Esophagus squamous epithelium (tissue), 4 donors: ENCODE measurements at regions not wholly inside any gene's neighbourhood (a gene's known extent, or its start where the extent isn't known, plus 50 kb on each side); places are given as distances from the start of the nearest gene placed in this dataset.

ENCODE experiments used
- POLR2A ChIP-seq, 4 donors: fragments of 450-650 bp; IDR thresholded peaks; one replicate each; pipeline ENCODE4 v1.6.1; 2017; ENCODE audit warnings: antibody characterized with exemption in 4 of 4, mild to moderate bottlenecking in 4 of 4, moderate library complexity in 3 of 4
- TF ChIP-seq, protein P1 (sequence below), 6 experiments: fragments of 450-650 bp in 4 of 6; fragments of 200-600 bp in 2 of 6; sonication (generic) in 2 of 6; IDR thresholded peaks; one replicate each; pipeline ENCODE4 v1.5.1; 2016 to 2019; ENCODE audit warnings: antibody characterized with exemption in 6 of 6, mild to moderate bottlenecking in 4 of 6, moderate library complexity in 4 of 6

DNA sequence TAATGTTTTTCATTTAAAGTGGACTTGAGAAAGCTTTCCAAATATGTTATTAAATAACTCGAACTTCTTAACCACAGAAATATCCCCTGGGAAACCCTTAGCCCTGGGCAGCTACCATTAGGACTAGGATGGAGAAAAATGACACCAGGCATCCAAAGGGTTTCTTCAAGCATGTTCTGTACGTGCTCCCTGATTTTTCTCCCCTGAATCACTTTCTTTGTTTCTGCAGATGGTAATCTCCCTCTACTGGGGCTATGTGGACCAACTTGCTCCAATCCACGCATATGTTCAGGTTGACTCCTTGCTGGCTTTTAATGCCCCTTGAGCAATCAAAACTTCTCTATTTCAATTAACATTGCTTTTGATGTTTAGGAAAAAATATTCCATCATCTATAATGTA is 312.7 kb upstream of the C1orf87 start:
- TF ChIP-seq, protein P1, sequence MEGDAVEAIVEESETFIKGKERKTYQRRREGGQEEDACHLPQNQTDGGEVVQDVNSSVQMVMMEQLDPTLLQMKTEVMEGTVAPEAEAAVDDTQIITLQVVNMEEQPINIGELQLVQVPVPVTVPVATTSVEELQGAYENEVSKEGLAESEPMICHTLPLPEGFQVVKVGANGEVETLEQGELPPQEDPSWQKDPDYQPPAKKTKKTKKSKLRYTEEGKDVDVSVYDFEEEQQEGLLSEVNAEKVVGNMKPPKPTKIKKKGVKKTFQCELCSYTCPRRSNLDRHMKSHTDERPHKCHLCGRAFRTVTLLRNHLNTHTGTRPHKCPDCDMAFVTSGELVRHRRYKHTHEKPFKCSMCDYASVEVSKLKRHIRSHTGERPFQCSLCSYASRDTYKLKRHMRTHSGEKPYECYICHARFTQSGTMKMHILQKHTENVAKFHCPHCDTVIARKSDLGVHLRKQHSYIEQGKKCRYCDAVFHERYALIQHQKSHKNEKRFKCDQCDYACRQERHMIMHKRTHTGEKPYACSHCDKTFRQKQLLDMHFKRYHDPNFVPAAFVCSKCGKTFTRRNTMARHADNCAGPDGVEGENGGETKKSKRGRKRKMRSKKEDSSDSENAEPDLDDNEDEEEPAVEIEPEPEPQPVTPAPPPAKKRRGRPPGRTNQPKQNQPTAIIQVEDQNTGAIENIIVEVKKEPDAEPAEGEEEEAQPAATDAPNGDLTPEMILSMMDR (IDR thresholded peaks at IDR 0.05): no peak
- TF ChIP-seq POLR2A (IDR thresholded peaks at IDR 0.05): no peak
